HL-60/S4 treated with retinoic acid at 250 ng/mL for 4 days and 3 days (cell line): ENCODE measurements at regions not wholly inside any gene's neighbourhood (a gene's known extent, or its start where the extent isn't known, plus 50 kb on each side); places are given as distances from the start of the nearest gene placed in this dataset.
"Not testable (repeated sequence)": the region's sequence is repeated elsewhere in the genome, so short reads cannot be mapped to it uniquely, and the experiment has no call there.

Source experiments
- in situ Hi-C: fragments of 300-500 bp; cut with MboI; formaldehyde crosslinking; loops from 2 replicates; pipeline ENCODE4 v1.7.0; 2022; ENCODE audit warnings: low sequenced_read_pairs

DNA sequence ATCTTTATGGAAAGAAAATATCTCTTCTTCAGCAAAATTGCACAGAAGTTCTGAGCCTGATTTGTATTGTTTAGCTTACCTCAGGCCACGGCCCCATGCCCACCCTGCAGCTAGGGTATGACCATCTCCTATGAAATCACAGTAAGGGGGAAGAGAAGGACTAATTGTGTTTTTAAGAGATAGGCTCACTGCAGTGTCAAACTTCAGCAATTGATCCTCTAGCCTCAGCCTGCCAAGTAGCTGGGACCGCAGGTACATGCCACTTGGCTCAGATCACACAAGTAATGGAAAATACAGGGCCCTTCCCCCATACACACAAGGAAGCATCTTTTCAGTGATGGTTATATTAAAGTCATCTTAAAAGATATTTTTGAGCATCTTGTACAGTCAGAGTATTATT, 60.0 kb downstream of the DMAC1 start:
- in situ Hi-C loops = no loop called here

- in situ Hi-C loops = no loop called here
Observed at GRCh38 chr9:7735311-7735710, 64.3 kb downstream of the DMAC1 start.

GRCh38 chr9:7730164-7730445, 69.5 kb downstream of the DMAC1 start:
- in situ Hi-C loops = no loop called here

DNA sequence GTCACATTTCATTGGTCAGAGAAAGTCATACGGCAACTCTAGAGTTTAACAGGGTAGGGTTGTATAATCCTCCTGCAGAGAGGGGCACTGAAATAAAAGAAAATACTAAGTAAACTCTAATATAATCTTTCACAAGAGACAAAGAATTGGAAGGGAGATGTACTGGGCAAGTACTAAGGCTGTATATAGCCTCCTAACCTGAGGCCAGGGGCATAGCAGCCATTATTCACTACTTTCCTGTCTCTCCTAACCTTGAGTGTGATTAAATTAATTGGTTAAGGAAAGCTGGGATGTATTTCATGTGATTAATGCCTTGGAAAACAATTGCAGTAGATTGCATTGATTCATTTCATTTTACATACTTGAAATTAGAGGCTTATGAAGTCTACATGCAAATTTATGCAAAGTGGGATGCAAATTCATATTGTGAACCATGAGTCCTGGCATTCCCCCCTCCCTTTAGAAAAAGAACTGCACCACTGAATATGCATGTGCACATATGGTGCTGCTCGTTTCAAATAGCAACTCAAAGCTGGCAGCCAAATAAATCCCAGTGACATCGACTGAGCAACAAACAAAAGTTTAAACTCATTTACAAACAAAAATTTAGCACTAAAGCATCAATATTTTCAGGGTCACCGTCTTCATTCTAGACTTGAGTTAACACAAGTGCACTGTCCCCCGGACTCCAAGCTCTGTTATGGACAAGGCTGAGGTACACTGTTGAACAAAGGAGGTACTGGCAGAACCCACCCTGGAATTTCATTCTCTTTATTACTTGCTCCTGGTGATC, 70.0 kb downstream of the DMAC1 start:
- in situ Hi-C loops = no loop called here

DNA sequence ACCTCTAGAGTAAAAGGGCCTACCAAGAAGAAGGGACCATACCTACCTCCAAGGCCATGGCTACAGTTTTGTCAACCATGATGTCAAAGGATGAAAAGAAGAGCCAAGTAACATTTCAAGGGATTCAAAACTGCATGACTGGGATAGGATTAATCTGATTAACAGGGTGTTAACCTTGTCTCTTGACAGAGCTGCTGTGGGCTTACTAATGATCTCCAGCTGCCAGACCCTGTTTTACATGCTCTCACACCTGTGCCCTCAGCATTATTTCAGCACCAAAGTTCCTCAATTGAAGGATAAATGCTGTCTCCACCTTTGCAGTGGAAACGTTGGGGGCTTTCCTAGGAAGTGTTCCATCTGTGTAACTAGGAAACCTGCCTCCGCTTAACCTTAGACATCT, 78.3 kb downstream of the DMAC1 start:
- in situ Hi-C loops = no loop called here

- in situ Hi-C loops = not testable (repeated sequence)
Observed at GRCh38 chr9:7713088-7713487, 86.5 kb downstream of the DMAC1 start.

DNA sequence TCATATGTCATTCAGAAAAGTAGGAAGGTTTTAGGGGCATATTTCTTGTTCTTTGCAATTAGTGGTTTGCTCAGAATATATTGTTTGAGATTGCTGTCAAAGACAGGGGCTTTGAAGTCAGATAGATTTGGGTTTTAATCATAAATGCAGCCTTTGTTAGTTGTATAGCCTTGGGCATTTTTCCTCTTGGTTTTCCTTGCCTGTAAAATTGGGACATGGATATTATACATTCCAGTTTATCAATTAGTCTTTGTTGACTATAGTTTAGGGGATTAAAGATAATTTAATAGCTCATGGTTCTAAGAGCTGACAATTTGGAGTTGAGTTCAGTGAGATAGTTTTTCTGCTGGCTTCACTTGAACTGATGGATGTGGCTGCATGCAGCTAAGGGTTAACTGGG, 88.9 kb downstream of the DMAC1 start:
- in situ Hi-C loops = no loop called here

DNA sequence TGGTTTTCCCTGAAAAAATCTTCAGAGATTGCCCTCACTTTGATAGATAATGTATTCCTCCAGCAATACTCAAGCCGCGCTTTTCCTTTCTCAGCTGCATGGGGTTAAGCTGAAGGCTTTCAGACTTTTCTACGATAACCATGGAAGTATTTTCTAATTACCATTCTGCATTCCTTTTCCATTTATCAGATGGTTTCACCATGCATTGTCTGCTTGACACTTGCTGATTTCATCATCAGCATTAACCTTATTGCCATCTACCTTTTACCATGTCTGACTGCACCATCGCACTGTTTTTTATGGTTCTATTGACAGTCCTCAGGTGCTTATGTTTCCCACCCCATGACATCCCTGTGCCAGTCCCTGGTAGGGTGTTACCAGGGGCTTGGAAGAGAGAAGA, 91.6 kb downstream of the DMAC1 start:
- in situ Hi-C loops = no loop called here

GRCh38 chr9:7704543-7704942, 95.0 kb downstream of the DMAC1 start:
- in situ Hi-C loops = no loop called here

DNA sequence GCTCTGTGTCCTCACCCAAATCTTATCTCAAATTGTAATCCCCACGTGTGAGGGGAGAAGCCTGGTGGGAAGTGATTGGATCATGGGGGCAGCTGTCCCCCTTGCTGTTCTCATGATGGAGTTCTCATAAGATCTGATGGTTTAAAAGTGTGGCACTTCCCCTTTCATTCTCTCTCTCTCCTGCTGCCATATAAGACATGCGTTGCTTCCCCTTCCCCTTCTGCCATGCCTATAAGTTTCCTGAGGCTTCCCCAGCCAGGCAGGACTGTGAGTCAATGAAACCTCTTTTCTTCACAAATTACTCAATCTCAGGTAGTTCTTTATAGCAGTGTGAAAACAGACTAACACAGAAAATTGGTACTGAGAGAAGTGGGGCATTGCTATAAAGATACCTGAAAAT, 107.7 kb downstream of the DMAC1 start:
- in situ Hi-C loops = no loop called here

DNA sequence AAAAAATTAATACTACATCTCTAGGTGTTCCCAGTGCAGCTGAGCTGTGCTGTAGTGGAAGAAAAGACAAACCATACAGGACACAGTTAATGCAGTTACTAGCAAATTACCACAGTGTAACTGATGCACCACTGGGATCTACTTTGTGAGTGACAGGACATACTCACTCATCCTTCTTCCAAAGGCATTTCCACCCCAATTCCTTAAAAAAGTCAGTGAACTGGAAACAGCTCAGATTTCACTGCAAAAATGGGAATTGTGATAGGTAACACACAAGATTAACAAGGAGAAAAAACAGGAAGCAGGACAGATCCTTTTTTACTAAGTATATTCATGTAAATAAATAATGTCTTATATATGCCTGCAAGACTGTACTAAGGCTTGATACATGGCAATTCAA, 109.6 kb downstream of the DMAC1 start:
- in situ Hi-C loops = no loop called here

DNA sequence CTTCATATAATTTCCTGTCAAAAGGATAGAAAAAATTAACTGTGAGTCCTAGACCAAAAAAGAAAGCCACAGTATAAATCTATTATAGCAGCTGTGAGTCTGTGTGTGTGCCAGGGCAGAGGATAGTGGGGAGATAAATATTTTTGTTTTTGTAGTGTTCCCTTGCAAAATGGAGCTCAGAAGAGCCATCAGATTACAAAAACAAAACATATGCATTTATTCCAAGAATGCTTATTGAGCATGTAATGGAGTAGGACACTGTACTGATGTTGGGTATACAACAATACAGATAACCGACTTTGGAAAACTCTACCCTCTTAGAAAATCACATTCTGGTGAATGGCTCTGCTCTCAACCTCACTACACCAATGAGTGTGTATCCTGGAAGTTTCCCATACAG, 111.0 kb downstream of the DMAC1 start:
- in situ Hi-C loops = no loop called here

GRCh38 chr9:7676609-7677156, 122.9 kb downstream of the DMAC1 start:
- in situ Hi-C loops = no loop called here

DNA sequence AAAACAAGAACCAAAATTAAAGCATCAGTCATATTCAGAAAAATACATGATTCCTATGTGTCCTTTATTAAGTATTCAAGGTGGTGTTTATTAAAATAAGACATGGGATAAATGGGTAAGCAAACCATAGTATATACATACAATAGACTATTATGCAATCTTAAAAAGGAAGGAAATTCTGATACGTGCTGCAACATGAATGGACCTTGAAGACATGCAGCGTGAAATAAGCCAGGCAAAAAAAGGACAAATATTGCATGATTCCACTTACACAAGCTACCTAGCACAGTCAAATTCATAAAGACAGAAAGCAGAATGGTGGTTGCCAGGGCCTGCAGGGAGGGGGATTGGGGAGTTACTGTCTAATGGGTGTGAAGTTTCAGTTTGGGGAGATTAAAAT, 127.7 kb downstream of the DMAC1 start:
- in situ Hi-C loops = no loop called here

- in situ Hi-C loops = no loop called here
Observed at GRCh38 chr9:7668541-7668940, 131.0 kb downstream of the DMAC1 start.

- in situ Hi-C loops = no loop called here
Observed at GRCh38 chr9:7665874-7666273, 133.7 kb downstream of the DMAC1 start.

DNA sequence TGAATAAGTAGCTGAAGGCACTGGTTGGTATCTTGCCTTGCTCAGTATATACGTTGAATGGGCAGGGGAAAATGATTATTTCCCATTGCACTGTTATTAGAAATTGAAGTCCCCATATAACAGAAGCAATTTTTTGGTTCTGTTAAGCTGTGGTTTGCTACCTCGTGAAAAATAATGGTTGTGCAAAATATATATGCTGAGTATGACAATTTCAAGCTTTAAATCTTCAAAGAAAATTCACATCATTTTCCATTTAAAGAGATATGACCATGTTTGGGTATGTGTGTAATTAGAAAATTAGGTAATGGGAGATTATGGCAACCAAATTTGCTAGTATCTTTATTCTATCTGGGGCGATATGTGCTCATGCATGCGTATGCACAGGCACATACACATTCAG, 139.8 kb downstream of the DMAC1 start:
- in situ Hi-C loops = no loop called here

GRCh38 chr9:7656636-7657035, 142.9 kb downstream of the DMAC1 start:
- in situ Hi-C loops = no loop called here

DNA sequence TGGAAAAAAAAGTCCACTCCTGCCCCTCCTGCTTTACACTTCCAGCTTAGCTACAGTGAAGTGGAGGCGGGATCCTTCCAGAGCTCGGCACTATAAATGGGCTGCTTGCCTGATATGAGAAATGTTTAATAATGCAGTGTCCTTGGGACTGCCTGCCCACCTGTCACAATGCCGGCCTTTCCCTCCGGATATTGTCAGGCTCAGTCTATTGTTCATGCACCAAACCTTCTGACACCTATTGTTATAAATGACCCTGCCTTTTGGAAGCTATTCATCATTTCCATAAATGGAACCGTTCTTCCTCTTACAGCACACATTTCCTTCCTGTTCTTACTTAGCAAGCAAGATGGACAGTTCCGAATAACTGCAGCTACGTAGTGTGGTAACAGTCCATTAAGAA, 146.3 kb downstream of the DMAC1 start:
- in situ Hi-C loops = no loop called here

- in situ Hi-C loops = no loop called here
Observed at GRCh38 chr9:7640231-7640630, 159.3 kb downstream of the DMAC1 start.

- in situ Hi-C loops = no loop called here
Observed at GRCh38 chr9:7639471-7639870, 160.1 kb downstream of the DMAC1 start.

- in situ Hi-C loops = no loop called here
Observed at GRCh38 chr9:7636838-7637467, 162.6 kb downstream of the DMAC1 start.

DNA sequence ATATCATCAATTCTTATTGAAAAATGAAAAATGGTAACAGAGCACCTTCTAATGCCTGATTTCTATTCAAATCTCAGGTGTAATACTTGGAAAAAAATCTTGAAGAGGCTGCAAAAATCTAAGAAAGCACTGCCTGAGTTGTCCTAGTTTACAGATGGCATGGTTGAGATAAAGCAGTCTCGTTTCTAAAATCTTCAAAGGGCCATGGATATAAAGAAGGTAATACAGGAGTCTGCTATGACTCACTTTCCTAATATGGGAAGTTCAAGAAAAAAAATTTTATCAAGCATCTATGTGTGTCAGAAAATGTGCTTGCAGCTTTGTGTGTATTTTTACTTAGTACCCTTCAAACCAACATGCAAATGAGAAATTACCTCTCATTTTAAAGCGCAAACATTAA, 163.3 kb downstream of the DMAC1 start:
- in situ Hi-C loops = no loop called here
